HG02642 (cell line): ENCODE measurements at regions not wholly inside any gene's neighbourhood (a gene's known extent, or its start where the extent isn't known, plus 50 kb on each side); places are given as distances from the start of the nearest gene placed in this dataset.
"Not testable (repeated sequence)": the region's sequence is repeated elsewhere in the genome, so short reads cannot be mapped to it uniquely, and the experiment has no call there.

ENCODE experiments used
- ATAC-seq: cut with Tn5 transposase; IDR thresholded peaks from one replicate; pipeline ENCODE4 v1.9.1; 2021; ENCODE audit warnings: mild to moderate bottlenecking; ENCODE audit not compliant: unreplicated experiment, poor library complexity

DNA sequence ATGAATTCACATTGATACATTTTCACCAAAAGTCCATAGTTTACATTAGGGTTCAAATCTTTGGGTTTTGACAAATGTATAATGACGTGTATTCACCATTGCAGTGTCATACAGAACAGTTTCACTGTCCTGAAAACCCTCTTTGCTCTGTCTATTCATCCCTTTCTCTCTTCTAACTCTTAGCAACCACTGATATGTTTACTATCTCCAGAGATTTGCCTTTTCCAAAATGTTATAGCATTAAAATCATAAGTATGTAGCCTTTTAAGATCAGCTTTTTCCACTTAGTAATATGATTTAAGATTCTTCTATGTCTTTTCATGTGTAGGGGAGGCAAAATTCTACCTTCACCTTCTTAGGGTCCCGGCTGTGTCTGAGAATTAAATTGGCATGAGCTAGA is 203.8 kb downstream of the TPRG1 start:
- ATAC-seq, result no peak

DNA sequence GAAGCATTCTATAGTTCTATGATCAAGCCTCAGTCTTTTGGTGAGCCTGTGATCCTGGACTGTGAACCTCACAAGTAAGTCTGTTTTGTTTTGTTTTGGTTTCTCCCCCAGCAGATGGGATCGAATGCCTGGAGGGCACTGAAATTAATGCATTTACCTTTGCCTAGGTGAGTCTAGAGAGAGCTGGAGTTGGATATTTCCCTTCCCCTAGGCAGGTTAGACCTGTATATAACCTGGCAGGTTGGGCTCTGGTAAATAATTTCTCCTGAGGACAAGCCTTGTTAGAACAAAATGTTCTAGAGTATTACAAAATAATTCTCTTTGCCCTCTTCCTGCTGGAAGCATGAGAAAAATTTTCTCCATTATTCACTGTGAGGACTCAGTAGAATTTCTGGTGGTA is 211.9 kb downstream of the TPRG1 start:
- ATAC-seq, result no peak

DNA sequence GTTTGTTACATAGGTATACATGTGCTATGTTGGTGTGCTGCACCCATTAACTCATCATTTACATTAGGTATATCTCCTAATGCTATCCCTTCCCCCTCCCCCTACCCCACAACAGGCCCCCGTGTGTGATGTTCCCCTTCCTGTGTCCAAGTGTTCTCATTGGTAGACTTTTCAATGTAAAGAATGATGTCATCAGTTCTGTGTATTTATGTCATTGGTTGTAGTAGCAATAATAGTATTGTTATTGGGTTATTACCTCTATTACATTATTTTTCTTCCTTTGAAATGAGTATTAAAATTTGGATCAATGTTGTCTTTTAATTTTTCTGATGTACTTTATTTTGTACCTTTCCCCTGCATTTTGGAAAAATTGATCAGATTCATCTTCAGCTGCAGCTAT is 214.1 kb downstream of the TPRG1 start:
- ATAC-seq, result not testable (repeated sequence)

DNA sequence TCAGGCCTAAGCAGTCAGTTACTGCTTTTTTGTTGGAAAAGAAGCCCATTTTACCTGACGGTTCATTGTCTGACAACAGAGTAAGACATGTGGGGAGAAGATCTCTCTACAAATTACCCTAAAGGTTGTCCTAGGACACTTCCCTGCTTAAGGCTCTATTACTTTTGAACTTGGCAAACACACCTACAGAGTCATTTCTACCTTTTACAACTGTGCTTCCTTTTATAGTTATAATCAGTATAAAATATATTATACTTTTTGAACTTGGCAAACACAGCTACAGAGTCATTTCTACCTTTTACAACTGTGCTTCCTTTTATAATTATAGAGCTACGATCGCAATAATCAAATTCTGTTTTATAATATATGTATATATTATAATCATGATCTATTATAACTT is 215.0 kb downstream of the TPRG1 start:
- no peak for ATAC-seq

DNA sequence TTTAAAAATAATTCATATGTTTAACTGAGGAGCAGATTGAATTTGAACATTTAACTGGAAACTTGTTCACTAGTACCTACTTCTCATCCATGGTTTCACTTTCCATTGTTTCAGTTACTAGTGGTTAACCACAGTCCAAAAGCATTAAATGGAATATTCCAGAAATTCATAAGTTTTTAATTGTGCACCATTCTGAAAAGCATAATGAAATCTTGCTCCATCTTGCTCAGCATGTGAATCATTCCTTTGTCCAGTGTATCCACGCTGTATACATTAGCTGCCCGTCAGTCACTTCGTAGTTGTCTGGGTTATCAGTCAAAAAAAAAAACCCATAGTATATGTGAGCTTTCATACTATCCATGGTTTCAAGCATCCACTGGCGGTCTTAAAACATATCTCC is 217.6 kb downstream of the TPRG1 start:
- ATAC-seq, result no peak

DNA sequence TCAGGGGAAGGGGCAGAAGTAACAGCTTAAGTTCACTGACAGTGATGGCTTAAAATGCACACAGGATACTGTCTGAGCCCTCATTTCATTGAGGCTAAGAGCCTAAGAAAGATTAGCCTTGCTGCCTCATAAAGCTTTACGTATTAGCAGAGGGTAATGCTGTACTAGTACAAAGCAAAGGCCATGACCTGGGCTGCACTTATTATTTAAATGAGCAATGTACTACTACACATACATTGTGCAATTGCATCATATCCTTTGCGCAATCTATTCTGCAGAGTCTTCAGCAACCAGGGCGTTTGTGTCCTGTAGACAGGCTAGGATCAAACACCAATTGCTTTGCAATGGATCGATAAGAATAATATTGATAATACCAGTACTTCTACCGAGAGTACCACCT is 221.8 kb downstream of the TPRG1 start:
- ATAC-seq, result no peak

DNA sequence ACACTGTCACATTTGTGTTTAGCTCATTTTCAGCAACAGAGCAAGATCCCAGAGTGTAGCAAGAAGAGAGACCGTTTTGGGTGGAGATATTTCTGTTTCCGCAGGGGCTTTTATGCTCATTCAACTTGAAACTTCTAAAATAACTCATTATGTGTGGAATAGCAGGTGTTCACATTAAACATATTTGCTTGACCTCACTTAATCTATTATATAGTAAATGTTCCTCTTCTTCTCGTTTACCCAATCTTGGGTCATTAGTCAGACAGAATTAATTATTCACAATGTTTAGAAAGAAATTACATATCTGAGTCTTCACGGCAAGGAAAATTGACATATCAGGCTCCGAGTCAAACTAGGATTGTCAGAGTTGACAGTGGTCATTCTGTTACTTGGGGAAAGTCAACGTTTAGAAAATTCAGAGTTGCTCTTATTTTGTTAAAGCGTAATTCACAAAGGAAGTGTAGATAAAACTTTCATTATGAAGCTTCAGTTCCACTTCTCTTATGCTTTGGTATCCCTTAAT is 222.9 kb downstream of the TPRG1 start:
- peak; percentile 91 for ATAC-seq

DNA sequence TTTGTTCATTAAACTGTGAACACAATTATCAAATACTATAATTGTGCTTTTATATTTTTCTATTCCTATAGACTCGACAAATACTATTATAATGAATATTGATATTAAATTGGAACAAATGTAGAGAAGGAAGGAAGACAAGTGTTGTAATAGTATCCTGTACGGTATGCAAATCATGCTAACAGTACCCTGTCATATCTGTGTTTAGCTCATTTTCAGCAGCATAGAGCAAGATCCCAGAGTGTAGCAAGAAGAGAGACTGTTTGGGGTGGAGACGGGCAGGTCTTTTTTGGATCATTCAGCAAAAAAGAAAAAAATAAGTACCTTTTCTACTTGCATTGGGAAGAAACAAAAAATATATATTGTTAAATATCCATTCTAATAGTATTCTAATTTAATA is 224.1 kb downstream of the TPRG1 start:
- ATAC-seq, result no peak

DNA sequence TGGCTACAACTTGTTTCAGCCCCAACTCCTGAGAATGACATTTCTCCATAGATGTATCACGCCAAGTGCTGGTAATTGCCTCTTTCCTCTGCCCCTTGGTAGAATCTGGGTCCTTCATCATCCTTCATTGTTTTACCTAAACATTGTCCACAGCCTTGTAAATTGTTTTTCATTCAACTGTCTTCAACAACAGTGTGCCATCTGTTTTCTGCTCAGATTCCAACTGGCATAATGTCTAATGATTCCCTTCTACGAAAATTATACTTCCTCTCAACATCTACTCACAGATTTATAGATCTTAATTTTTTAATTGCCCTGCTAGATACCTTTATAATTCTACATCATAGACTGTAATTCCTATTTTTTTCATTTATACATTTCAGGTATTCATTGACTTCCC is 226.9 kb downstream of the TPRG1 start:
- no peak for ATAC-seq

DNA sequence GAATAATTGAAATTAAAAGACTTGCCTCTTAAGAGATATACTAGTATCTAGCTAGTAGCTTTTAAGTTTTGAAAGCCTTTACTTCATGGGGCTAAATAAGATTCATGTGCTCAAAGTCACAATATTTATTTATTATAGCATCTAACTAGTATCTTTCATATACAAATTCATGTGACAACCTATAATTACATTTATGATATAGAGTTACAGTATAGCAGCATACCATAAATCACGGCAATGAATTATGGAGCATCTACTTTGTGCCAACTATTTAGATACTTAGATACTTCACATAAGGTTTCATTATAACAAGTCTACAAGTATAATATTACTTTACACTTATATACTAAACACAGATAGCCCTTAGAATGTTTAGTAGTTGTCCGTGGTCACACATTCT is 229.4 kb downstream of the TPRG1 start:
- ATAC-seq, result no peak

DNA sequence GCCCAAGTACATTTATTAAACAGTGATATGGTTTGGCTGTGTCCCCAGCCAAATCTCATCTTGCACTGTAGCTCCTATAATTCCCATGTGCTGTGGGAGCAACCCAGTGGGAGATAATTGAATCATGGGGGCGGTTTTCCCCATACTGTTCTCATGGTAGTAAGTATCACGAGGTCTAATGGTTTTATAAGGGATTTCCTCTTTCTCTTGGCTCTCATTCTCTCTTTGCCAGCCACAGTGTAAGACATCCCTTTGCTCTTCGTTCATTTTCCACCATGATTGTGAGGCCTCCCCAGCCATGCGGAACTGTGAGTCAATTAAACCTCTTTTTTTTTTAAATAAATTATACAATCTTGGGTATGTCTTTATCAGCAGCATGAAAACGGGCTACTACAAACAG is 228.0 kb upstream of the TP63 start:
- ATAC-seq, result no peak

DNA sequence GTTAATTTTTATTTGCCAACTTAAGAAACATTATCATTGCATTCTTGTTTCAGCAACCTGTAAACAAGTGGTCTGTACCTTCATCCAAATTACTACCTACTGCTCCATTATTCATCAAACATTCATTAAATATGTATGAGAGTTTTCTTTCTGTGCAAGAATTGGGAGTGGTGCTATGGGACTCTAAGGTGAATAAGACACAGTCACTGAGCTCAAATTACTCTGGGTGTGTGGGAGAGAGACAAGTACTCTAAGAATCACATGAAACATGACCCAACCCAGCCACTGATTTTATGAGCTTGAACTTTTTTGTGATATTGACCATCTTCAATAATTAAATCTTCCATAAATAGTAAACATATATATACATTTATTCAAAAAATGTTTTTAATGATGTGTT is 227.2 kb upstream of the TP63 start:
- ATAC-seq, result no peak

DNA sequence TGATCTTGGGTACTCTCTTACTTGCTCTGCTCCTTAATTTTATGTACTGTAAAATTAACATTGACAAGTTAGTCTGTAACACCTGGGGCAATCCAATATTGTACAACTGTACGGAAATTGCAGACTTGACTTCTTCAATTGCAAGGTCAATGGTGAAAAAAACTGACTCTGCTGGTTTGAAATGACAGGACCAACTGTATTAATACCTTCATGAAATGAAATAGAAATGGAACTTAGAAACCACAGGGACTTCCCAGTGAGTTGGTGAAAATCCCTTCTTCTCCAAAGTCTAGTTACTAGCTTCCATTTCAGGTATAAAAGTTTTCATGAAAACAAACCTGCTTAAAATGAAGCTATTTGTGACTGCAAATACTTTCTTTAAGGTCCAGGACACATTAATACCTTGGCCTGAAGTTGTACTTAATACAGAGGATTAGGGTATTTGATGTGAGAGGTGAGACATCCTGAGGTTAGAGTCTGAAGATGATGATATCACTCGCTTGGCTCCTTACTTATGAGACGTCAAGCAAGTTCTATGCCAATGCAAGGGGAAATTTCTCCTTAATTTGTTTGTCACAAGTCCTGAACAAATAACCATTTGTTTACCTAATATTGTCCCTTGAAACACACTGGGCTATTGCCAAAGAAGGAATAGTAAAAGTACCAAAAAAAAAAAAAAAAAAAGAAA is 226.2 kb upstream of the TP63 start:
- peak; percentile 79 for ATAC-seq

DNA sequence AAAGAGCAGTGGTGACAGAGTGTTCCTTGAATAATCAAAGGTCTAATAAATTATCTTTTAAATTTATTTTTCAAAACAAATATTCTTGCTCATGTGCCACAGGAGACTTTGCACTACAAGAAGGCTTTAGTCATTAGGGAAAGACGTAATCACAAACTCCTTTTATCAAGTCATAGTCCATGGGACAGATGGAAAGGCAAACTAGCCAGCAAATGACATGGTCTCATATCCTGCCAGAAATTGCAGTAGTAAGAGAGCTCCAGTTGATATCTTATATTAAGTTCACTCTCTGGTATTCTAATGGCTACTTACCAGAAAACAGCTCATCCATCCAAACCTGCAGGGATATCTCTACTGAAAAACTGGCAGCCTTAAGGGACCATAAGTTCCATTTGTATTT is 225.0 kb upstream of the TP63 start:
- ATAC-seq, result no peak

DNA sequence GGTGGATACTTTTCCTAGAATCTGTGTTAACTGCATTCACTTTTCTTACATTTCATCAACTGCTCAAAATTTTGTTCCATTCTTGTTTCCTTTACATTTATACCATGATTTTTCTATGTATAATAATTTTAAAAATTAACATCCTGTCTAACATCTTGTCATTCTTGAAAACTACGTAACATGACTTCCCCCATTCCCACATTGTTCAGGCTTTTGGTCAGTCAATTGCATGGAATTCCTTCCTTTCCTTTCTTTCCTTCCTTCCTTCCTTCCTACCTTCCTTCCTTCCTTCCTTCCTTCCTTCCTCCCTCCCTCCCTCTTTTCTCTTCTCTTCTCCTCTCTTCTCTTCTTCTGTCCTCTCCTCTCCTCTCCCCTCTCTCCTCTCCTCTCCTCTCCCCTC is 220.7 kb upstream of the TP63 start:
- ATAC-seq, result no peak

DNA sequence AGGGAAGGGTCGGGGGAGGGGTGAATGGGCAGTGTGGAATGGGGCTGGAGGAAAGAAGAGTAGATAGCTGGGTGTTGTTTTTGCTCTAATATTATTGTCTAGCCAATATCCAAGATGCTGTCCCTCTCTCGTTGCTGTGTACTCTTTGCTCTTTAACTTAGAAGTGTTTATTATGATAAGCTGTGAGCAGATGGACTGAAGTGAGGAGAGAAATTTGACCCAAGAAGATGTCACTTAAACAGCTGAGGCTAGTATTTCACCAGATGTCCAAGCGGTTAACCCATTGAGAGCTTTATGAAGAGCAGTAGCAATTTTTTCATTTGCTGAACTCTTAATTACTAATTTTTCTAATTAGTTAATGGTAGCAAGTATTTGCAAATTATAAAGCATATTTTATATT is 212.2 kb upstream of the TP63 start:
- no peak for ATAC-seq

DNA sequence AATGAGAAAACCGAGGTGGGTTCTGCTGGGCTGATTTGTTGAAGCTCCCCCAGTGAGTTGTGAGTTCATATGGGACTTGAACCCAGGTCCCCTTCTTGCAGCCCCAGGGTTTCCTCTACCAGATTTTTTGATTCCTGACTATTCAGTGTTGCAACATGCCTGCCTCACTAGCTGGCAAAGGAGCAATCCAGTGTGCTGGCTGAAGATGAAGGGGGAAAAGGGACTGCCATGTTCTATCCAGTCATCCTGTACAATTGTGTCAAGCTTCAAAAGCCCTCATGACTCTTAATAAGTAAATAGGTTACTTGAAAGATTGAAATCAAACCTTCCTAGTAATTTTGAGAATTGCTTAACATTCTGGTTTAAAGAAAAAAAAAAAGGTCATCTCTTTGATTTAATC is 211.5 kb upstream of the TP63 start:
- no peak for ATAC-seq

DNA sequence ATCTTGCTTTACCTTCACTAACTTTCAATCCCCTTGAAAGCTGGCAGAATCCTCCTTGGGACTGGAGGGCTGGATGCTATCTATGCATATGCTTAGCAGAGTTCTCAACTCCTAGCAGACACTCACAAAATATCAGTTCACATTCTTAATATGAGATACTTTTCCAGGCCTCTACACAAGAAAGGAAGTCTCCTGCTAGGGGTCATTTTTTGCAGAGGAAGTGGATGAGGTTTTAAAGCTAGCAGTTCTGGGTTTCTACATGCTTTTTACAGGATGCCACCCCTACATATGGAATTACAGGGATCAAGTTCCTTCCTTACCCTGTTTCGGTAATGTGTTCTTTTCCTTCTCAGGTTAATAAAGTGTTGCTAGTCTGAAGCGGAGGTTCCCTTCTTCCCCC is 206.3 kb upstream of the TP63 start:
- no peak for ATAC-seq

DNA sequence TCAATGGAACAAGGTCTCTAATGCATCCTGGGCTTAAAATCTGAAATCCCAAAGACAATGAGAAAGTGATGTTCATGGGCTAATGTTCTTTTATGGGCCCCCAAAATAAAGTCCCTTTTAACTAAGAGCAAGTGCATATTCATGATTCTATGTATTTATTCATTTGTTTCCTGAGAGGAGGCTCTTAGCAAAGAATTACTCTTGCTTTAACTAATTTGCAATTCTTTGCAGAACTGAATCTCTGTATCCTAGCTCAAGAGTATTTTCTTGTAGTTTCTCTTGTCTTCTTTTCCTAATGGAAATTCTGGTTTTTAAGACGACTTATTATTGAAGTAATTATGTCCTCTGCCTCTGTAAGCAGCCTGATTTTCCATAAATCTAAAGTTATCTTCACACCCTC is 202.2 kb upstream of the TP63 start:
- no peak for ATAC-seq

DNA sequence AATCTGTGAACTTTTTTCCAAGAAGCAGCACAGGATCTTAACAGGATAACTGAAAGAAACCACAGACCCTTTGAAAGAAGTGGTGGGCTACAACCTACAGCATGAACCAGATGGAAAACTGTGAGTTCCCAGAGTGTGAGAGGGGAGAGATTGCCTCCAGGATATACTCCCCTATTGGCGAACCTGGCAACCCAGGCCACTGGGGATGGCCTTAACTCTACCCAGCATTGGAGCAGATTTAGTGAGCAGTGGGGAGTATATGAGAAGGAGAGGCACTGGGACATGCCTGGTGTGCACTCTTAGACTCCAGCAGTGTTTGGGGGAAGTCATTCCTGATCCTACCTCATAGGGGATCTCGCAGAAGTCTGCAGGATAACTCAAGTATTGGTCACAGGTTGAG is 201.0 kb upstream of the TP63 start:
- ATAC-seq, result no peak

DNA sequence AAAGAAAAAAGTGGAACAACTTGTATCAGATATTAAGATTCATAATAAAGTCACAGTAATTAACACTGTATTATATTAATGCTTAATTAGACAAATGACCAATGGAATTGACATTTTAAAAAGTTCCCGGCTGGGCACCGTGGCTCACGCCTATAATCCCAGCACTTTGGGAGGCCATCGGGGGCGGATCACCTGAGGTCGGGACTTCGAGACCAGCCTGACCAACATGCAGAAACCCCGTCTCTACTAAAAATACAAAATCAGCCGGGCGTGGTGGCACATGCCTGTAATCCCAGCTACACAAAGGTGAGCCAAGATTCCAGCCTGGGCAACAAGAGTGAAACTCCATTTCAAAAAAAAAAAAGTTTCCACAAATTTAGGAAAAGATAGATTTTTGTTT is 188.9 kb upstream of the TP63 start:
- ATAC-seq, result not testable (repeated sequence)

DNA sequence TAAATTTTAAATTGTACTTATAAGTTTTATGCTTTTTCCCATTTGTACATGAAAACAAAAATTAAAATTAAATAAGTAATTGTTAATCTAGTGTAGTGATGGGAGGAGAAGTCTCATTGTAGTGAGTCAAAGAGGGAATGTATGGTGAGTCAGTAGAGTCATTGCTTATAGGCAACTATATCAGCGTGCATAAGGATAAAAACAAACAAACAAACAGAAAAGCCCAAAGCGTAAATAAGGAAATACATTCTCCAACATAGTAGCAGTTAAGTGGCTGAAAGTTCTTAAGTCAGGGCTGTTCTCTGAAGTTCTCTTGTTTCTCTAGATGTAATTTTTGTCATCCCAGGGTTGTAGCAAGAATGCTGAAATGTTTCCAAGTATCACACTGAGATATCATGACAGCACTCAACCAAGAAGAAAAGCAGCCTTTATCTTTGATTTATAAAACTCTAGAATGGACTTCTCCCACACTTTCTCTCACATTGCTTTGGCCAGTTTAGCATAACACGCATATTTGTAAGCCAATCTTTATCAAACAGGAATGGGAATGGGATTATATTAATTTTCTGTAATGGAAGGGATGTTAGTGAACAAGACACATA is 184.1 kb upstream of the TP63 start:
- ATAC-seq, result no peak
